ENCODE measurements at regions not wholly inside any gene's neighbourhood (a gene's known extent, or its start where the extent isn't known, plus 50 kb on each side); places are given as distances from the start of the nearest gene placed in this dataset.

DNA sequence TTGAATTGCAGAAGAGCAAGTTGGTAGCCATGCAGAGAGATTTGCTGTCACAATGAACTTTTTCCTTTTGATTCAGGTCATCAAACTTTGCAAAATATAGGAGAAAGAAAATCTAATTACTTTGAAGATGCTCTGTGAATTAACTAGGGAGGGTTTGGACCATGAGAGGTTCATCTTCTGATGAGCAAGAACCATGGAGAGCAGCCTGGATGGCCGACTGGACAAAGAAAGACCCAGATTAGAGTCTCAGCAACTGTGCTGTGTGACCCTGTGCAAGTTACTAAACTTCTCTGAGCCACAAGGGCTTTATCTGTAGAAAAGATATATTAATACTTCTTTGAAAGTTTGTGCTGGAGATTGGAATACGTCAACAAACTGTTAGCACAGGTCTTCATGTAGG is 122.6 kb upstream of the ADAMTS18 start:
- Histone ChIP-seq H3K79me2 (ENCODE audit: insufficient read depth, low read length) (no peaks in the 10 kb centered on the region), H4K20me1 (ENCODE audit: insufficient read depth, low read length, poor library complexity, severe bottlenecking) (no peaks in the 10 kb centered on the region), H3F3A (ENCODE audit: low read depth) (no peaks in the 10 kb centered on the region), H3K4me2 (ENCODE audit: low read depth, low read length, poor library complexity, severe bottlenecking) (no peak overlapping the region), H3K9me3 (ENCODE audit: insufficient read depth, low read depth, low read length) (no peaks in the 10 kb centered on the region), H3K27me3 (ENCODE audit: insufficient read depth, low read length, poor library complexity, severe bottlenecking) (peaks cover 36% of the 10 kb centered on the region), H3K9me2 (replicated peaks; ENCODE audit: low read depth, low read length) (no peaks in the 10 kb centered on the region), H3K4me1 (ENCODE audit: insufficient read depth, low read length, poor library complexity, severe bottlenecking) (peaks cover 8% of the 10 kb centered on the region), H2AFZ (ENCODE audit: low read length) (no peak overlapping the region), H3K4me3 (ENCODE audit: low read length, poor library complexity, severe bottlenecking) (no peak overlapping the region), H3K36me3 (ENCODE audit: insufficient read depth, low read length) (no peaks in the 10 kb centered on the region), H3K9ac (ENCODE audit: low read depth, low read length, poor library complexity, severe bottlenecking) (no peak overlapping the region)
- TF ChIP-seq, protein P1, sequence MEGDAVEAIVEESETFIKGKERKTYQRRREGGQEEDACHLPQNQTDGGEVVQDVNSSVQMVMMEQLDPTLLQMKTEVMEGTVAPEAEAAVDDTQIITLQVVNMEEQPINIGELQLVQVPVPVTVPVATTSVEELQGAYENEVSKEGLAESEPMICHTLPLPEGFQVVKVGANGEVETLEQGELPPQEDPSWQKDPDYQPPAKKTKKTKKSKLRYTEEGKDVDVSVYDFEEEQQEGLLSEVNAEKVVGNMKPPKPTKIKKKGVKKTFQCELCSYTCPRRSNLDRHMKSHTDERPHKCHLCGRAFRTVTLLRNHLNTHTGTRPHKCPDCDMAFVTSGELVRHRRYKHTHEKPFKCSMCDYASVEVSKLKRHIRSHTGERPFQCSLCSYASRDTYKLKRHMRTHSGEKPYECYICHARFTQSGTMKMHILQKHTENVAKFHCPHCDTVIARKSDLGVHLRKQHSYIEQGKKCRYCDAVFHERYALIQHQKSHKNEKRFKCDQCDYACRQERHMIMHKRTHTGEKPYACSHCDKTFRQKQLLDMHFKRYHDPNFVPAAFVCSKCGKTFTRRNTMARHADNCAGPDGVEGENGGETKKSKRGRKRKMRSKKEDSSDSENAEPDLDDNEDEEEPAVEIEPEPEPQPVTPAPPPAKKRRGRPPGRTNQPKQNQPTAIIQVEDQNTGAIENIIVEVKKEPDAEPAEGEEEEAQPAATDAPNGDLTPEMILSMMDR (conservative IDR thresholded peaks at IDR 0.05; ENCODE audit: low read length) = no peak
- no peak for TF ChIP-seq EZH2phosphoT487 (IDR thresholded peaks at IDR 0.05; ENCODE audit: borderline replicate concordance)

DNA sequence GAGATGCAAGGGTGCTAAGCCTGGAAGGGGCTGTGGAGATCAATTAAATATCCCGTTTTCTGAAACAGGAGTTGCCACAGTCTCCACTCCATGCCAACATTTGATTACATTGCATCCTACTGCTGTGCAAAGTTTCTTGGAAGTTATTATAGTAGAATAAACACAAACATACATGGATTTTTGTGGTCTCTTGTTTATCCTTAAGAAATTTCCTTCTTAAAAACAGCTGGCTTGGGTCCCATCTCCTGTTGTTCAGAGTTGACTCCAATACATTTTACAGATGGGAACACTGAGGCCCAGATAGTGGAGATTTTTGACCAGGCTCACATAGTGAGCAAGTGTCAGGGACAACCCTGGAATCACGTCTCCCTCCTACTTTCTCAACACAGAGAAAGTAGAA is 124.0 kb upstream of the ADAMTS18 start:
- Histone ChIP-seq H3K4me3 (ENCODE audit: low read length, poor library complexity, severe bottlenecking) (no peak overlapping the region), H3F3A (ENCODE audit: low read depth) (no peaks in the 10 kb centered on the region), H3K9ac (ENCODE audit: low read depth, low read length, poor library complexity, severe bottlenecking) (no peak overlapping the region), H3K79me2 (ENCODE audit: insufficient read depth, low read length) (no peaks in the 10 kb centered on the region), H2AFZ (ENCODE audit: low read length) (no peak overlapping the region), H3K27me3 (ENCODE audit: insufficient read depth, low read length, poor library complexity, severe bottlenecking) (peaks cover 36% of the 10 kb centered on the region), H4K20me1 (ENCODE audit: insufficient read depth, low read length, poor library complexity, severe bottlenecking) (no peaks in the 10 kb centered on the region), H3K4me1 (ENCODE audit: insufficient read depth, low read length, poor library complexity, severe bottlenecking) (peaks cover 8% of the 10 kb centered on the region), H3K9me2 (replicated peaks; ENCODE audit: low read depth, low read length) (no peaks in the 10 kb centered on the region), H3K36me3 (ENCODE audit: insufficient read depth, low read length) (no peaks in the 10 kb centered on the region), H3K9me3 (ENCODE audit: insufficient read depth, low read depth, low read length) (no peaks in the 10 kb centered on the region), H3K4me2 (ENCODE audit: low read depth, low read length, poor library complexity, severe bottlenecking) (no peak overlapping the region)
- TF ChIP-seq, protein P1 (conservative IDR thresholded peaks at IDR 0.05; ENCODE audit: low read length) = no peak
- no peak for TF ChIP-seq EZH2phosphoT487 (IDR thresholded peaks at IDR 0.05; ENCODE audit: borderline replicate concordance)

DNA sequence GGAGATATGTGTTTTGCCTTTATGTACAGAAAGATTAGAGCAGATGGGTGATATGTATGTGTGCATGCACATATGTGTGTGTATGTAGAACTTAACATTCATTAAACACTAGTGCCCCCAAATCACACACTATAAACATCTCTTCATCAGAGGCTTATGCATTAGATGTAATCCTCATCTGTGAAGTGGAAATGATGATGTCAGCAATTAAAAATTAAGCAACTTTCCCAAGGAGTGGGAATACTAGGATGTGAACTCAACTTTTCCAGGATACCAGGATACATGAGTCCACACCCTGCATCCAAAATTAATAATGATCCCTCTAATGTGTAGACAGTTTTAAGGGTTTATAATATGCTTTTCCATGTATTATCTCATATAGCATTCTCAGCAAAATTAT is 127.7 kb upstream of the ADAMTS18 start:
- no peak overlapping the region for H2AFZ ChIP-seq (ENCODE audit: low read length)
- H4K20me1 ChIP-seq (ENCODE audit: insufficient read depth, low read length, poor library complexity, severe bottlenecking) = no peaks in the 10 kb centered on the region
- no peaks in the 10 kb centered on the region for H3K79me2 ChIP-seq (ENCODE audit: insufficient read depth, low read length)
- no peaks in the 10 kb centered on the region for H3K36me3 ChIP-seq (ENCODE audit: insufficient read depth, low read length)
- no peaks in the 10 kb centered on the region for H3K9me3 ChIP-seq (ENCODE audit: insufficient read depth, low read depth, low read length)
- TF ChIP-seq, protein P1 (conservative IDR thresholded peaks at IDR 0.05; ENCODE audit: low read length) = no peak
- no peak for TF ChIP-seq EZH2phosphoT487 (IDR thresholded peaks at IDR 0.05; ENCODE audit: borderline replicate concordance)
- H3K4me2 ChIP-seq (ENCODE audit: low read depth, low read length, poor library complexity, severe bottlenecking) = no peak overlapping the region
- no peak overlapping the region for H3K4me3 ChIP-seq (ENCODE audit: low read length, poor library complexity, severe bottlenecking)
- H3K9me2 ChIP-seq (replicated peaks; ENCODE audit: low read depth, low read length) = no peaks in the 10 kb centered on the region
- no peaks in the 10 kb centered on the region for H3F3A ChIP-seq (ENCODE audit: low read depth)
- H3K4me1 ChIP-seq (ENCODE audit: insufficient read depth, low read length, poor library complexity, severe bottlenecking) = peaks cover 8% of the 10 kb centered on the region
- H3K9ac ChIP-seq (ENCODE audit: low read depth, low read length, poor library complexity, severe bottlenecking) = no peak overlapping the region
- peaks cover 37% of the 10 kb centered on the region for H3K27me3 ChIP-seq (ENCODE audit: insufficient read depth, low read length, poor library complexity, severe bottlenecking)

Data from Loucy (cell line).